Astrocyte (in vitro differentiated cells and primary cell): ENCODE measurements at regions not wholly inside any gene's neighbourhood (a gene's known extent, or its start where the extent isn't known, plus 50 kb on each side); places are given as distances from the start of the nearest gene placed in this dataset.

Experiments
- DNase-seq: peaks from one replicate; pipeline ENCODE4 v3.0.0-alpha.2; 2010; ENCODE audit warnings: low read depth
- FAIRE-seq: peaks from 2 replicates; lab custom pipeline; 2011; peaks lifted over from hg19 to GRCh38; lab: Jason Lieb, UNC
- H2AFZ ChIP-seq: 2 replicates; pipeline ENCODE4 v1.6.0; 2012; ENCODE audit warnings: low read depth, low read length, inconsistent platforms
- H3K27ac ChIP-seq: 2 replicates; pipeline ENCODE4 v1.5.1; 2011; ENCODE audit warnings: low read depth, low read length, inconsistent platforms
- H3K27me3 ChIP-seq: 2 replicates; pipeline ENCODE4 v1.6.0; 2011; ENCODE audit warnings: low read length, inconsistent platforms; ENCODE audit not compliant: insufficient read depth
- H3K36me3 ChIP-seq: 2 replicates; pipeline ENCODE4 v1.5.1; 2011; ENCODE audit warnings: low read length, inconsistent platforms; ENCODE audit not compliant: insufficient read depth
- H3K4me1 ChIP-seq: 2 replicates; pipeline ENCODE4 v1.5.1; 2011; ENCODE audit warnings: low read length, inconsistent platforms; ENCODE audit not compliant: insufficient read depth
- H3K4me2 ChIP-seq: 2 replicates; pipeline ENCODE4 v1.6.0; 2012; ENCODE audit warnings: low read length, inconsistent platforms
- H3K4me3 ChIP-seq: 2 replicates; pipeline ENCODE4 v1.5.1; 2011; ENCODE audit warnings: low read depth, mild to moderate bottlenecking, low read length, inconsistent platforms; ENCODE audit not compliant: insufficient read depth
- H3K79me2 ChIP-seq: 2 replicates; pipeline ENCODE4 v1.6.0; 2012; ENCODE audit warnings: mild to moderate bottlenecking, low read length, inconsistent platforms; ENCODE audit not compliant: insufficient read depth
- H3K9ac ChIP-seq: 2 replicates; pipeline ENCODE4 v1.6.0; 2012; ENCODE audit warnings: mild to moderate bottlenecking, low read length, inconsistent platforms
- H3K9me3 ChIP-seq: 2 replicates; pipeline ENCODE4 v1.5.1; 2012; ENCODE audit warnings: low read depth, mild to moderate bottlenecking, low read length, inconsistent platforms; ENCODE audit not compliant: insufficient read depth
- H4K20me1 ChIP-seq: 2 replicates; pipeline ENCODE4 v1.6.0; 2012; ENCODE audit warnings: low read length, inconsistent platforms; ENCODE audit not compliant: insufficient read depth
- H3K27ac Mint-ChIP-seq: one replicate; pipeline ENCODE4 v1.8.0; 2021; ENCODE audit warnings: mild to moderate bottlenecking, mixed read lengths; ENCODE audit not compliant: unreplicated experiment
- H3K27me3 Mint-ChIP-seq: one replicate; pipeline ENCODE4 v1.8.0; 2021; ENCODE audit warnings: low read depth, mixed read lengths; ENCODE audit not compliant: unreplicated experiment
- H3K36me3 Mint-ChIP-seq: one replicate; pipeline ENCODE4 v1.8.0; 2021; ENCODE audit warnings: low read depth, mixed read lengths; ENCODE audit not compliant: unreplicated experiment
- H3K4me1 Mint-ChIP-seq: one replicate; pipeline ENCODE4 v1.8.0; 2021; ENCODE audit warnings: low read depth, mixed read lengths; ENCODE audit not compliant: unreplicated experiment
- H3K4me3 Mint-ChIP-seq: one replicate; pipeline ENCODE4 v1.8.0; 2021; ENCODE audit warnings: mild to moderate bottlenecking, moderate library complexity, mixed read lengths; ENCODE audit not compliant: unreplicated experiment
- H3K9me3 Mint-ChIP-seq: one replicate; pipeline ENCODE4 v1.8.0; 2021; ENCODE audit warnings: mild to moderate bottlenecking, mixed read lengths; ENCODE audit not compliant: unreplicated experiment
- CTCF ChIP-seq: IDR thresholded peaks from 2 replicates; pipeline ENCODE4 v1.5.1; 2011; ENCODE audit warnings: low read depth, mild to moderate bottlenecking, inconsistent platforms, low read length, moderate library complexity; ENCODE audit not compliant: insufficient read depth
- EZH2 ChIP-seq: IDR thresholded peaks from 2 replicates; pipeline ENCODE4 v1.6.1; 2012; ENCODE audit warnings: mild to moderate bottlenecking, low read length, inconsistent platforms; ENCODE audit not compliant: insufficient read depth

GRCh38 chr3:135907422-135908165 is 57.9 kb upstream of the PPP2R3A start:
- H3K9me3 Mint-ChIP-seq: peaks cover 6% of the 10 kb centered on the region
- H3K9me3 ChIP-seq: no peaks in the 10 kb centered on the region
- no peak overlapping the region for H3K27ac Mint-ChIP-seq
- TF ChIP-seq CTCF (no peak), EZH2 (no peak)
- H3K4me3 ChIP-seq: no peak overlapping the region
- H4K20me1 ChIP-seq: no peaks in the 10 kb centered on the region
- DNase-seq (no peak), FAIRE-seq (no peak)
- H3K4me3 Mint-ChIP-seq: no peak overlapping the region
- no peaks in the 10 kb centered on the region for H3K36me3 ChIP-seq
- H3K4me1 Mint-ChIP-seq: peaks cover 5% of the 10 kb centered on the region
- H3K36me3 Mint-ChIP-seq: no peaks in the 10 kb centered on the region
- no peaks in the 10 kb centered on the region for H3K79me2 ChIP-seq
- H3K27ac ChIP-seq: no peak overlapping the region
- no peaks in the 10 kb centered on the region for H3K4me1 ChIP-seq
- no peak overlapping the region for H3K4me2 ChIP-seq
- no peak overlapping the region for H3K9ac ChIP-seq
- no peak overlapping the region for H2AFZ ChIP-seq
- H3K27me3 Mint-ChIP-seq: no peaks in the 10 kb centered on the region
- no peaks in the 10 kb centered on the region for H3K27me3 ChIP-seq

- no peaks in the 10 kb centered on the region for H3K36me3 ChIP-seq
- Mint-ChIP-seq H3K9me3 (peaks cover 6% of the 10 kb centered on the region), H3K27ac (no peak overlapping the region), H3K27me3 (no peaks in the 10 kb centered on the region), H3K36me3 (no peaks in the 10 kb centered on the region), H3K4me3 (no peak overlapping the region), H3K4me1 (peaks cover 5% of the 10 kb centered on the region)
- no peaks in the 10 kb centered on the region for H3K9me3 ChIP-seq
- TF ChIP-seq CTCF: no peak
- TF ChIP-seq EZH2: no peak
- no peaks in the 10 kb centered on the region for H3K27me3 ChIP-seq
- H3K9ac ChIP-seq: no peak overlapping the region
- H3K79me2 ChIP-seq: no peaks in the 10 kb centered on the region
- H3K4me3 ChIP-seq: no peak overlapping the region
- no peak overlapping the region for H3K4me2 ChIP-seq
- H4K20me1 ChIP-seq: no peaks in the 10 kb centered on the region
- H3K4me1 ChIP-seq: no peaks in the 10 kb centered on the region
- H2AFZ ChIP-seq: no peak overlapping the region
- no peak for DNase-seq
- no peak overlapping the region for H3K27ac ChIP-seq
- no peak for FAIRE-seq
Measured at GRCh38 chr3:135908225-135908624, 57.3 kb upstream of the PPP2R3A start.

GRCh38 chr3:135908737-135909136 is 56.8 kb upstream of the PPP2R3A start:
- Mint-ChIP-seq H3K36me3 (no peaks in the 10 kb centered on the region), H3K27ac (no peak overlapping the region), H3K4me1 (peaks cover 5% of the 10 kb centered on the region), H3K4me3 (no peak overlapping the region), H3K9me3 (peaks cover 6% of the 10 kb centered on the region), H3K27me3 (no peaks in the 10 kb centered on the region)
- H3K27ac ChIP-seq: no peak overlapping the region
- no peaks in the 10 kb centered on the region for H4K20me1 ChIP-seq
- no peak overlapping the region for H3K4me2 ChIP-seq
- no peak overlapping the region for H2AFZ ChIP-seq
- no peak overlapping the region for H3K4me3 ChIP-seq
- DNase-seq (no peak), FAIRE-seq (no peak)
- no peaks in the 10 kb centered on the region for H3K79me2 ChIP-seq
- no peaks in the 10 kb centered on the region for H3K27me3 ChIP-seq
- H3K9me3 ChIP-seq: no peaks in the 10 kb centered on the region
- H3K9ac ChIP-seq: no peak overlapping the region
- H3K36me3 ChIP-seq: no peaks in the 10 kb centered on the region
- H3K4me1 ChIP-seq: no peaks in the 10 kb centered on the region
- no peak for TF ChIP-seq CTCF
- no peak for TF ChIP-seq EZH2
